HG02852 (cell line): ENCODE measurements at regions not wholly inside any gene's neighbourhood (a gene's known extent, or its start where the extent isn't known, plus 50 kb on each side); places are given as distances from the start of the nearest gene placed in this dataset.
A peak's percentile ranks its signal among the peaks of the same experiment; 100 is the strongest.

Source experiments
- ATAC-seq: cut with Tn5 transposase; IDR thresholded peaks from one replicate; pipeline ENCODE4 v1.9.1; 2021; ENCODE audit warnings: mild to moderate bottlenecking, moderate library complexity; ENCODE audit not compliant: unreplicated experiment

- no peak for ATAC-seq
Observed at GRCh38 chr13:107238262-107238981, 670.5 kb upstream of the ARGLU1 start.

DNA sequence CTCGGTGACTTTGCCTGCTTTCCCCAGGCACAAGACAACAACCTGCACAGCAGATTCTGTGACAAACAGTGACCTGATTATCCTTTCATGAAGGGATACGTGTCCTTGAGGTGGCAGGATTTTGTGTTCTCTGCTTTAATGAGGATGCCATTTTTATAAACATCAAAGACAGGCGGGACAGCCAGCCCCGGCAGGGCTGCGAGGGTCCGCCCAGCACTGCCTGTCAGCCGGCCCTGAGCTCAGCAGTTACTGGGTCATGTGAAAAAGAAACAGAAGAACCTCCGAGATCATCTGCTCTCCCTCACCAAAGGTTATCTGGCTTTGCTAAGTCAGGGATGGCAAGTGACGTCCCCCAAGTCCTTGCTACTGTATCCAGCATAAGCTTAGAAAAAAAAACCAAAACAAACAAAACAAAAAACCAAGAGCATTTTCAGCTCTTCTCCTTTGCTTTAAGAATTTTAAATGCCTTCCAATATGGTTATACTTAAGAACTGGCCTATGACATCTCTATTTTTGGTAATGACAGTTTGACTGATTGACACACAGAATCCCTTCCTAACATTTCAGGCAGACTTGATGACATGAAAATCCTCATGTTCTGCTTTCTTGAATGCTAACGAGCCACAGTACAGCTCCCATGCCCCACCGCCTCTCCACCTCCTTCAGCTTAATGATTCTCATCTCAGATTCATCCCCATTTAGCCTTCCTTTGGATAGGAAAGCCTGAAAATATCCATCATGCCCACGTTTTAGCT lies 666.6 kb upstream of the ARGLU1 start:
- no peak for ATAC-seq

DNA sequence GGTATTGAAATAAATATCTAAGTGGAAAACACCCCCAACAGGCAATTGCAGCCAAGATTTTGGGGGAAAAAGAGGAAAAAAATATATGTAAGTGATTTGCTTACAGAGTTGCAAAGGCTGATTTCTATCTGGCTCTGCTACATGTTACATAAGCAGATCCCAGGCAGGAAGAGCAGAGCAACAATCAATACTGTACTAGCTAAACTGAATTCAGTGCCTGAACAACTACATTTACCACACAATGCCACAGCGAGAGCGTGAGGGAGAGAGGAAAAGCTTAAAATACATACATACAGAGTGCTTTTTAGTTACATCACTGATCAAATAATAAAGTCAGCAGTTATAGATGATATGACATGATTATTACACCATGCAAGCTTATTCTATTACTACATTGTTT lies 665.6 kb upstream of the ARGLU1 start:
- no peak for ATAC-seq

DNA sequence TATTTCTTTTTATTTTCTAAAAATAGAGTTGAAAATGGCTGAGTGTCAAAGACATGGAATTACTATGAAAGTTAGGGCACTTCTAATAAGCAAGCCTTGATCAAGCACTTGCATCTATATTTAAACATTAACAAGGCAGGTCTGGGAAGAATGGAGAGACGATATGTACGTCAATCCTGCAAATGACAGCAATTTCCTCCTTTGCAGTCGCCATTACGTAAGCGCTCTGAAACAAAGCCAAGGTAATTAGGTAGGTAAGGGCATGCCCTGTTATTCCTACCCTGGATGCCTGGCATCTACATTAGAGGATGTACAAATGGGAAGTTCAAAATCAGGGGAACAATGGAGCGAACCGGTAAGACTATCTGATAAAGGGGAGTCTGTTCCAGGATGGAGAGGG lies 664.0 kb upstream of the ARGLU1 start:
- ATAC-seq = no peak

- no peak for ATAC-seq
Observed at GRCh38 chr13:107223867-107224266, 655.9 kb upstream of the ARGLU1 start.

GRCh38 chr13:107222597-107222996 lies 654.7 kb upstream of the ARGLU1 start:
- ATAC-seq = no peak

GRCh38 chr13:107220245-107220644 lies 652.3 kb upstream of the ARGLU1 start:
- ATAC-seq = no peak

DNA sequence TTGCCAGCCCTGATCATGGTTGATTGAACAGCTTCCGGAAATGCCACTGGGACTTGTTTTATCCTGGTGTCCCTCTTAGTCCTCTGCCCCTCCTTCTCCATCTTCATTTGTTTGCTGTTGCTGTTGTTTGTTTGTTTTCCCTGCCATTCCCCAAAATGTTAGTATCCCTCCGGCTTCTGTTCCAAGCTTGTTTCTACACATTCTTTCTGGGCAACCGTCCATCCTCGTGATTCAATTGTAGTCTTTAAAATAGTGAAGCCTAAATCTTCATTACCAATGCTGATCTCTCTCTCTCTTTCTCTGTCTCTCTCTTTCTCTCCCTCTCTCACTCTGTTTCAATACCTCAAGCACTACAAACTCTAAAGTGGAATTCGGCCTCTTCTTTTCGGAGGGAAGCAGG lies 649.3 kb upstream of the ARGLU1 start:
- no peak for ATAC-seq

GRCh38 chr13:107216046-107216755 lies 648.3 kb upstream of the ARGLU1 start:
- no peak for ATAC-seq

GRCh38 chr13:107211073-107211472 lies 643.1 kb upstream of the ARGLU1 start:
- ATAC-seq = peak; percentile 98

- ATAC-seq = no peak
Observed at GRCh38 chr13:107210723-107211030, 642.7 kb upstream of the ARGLU1 start.

DNA sequence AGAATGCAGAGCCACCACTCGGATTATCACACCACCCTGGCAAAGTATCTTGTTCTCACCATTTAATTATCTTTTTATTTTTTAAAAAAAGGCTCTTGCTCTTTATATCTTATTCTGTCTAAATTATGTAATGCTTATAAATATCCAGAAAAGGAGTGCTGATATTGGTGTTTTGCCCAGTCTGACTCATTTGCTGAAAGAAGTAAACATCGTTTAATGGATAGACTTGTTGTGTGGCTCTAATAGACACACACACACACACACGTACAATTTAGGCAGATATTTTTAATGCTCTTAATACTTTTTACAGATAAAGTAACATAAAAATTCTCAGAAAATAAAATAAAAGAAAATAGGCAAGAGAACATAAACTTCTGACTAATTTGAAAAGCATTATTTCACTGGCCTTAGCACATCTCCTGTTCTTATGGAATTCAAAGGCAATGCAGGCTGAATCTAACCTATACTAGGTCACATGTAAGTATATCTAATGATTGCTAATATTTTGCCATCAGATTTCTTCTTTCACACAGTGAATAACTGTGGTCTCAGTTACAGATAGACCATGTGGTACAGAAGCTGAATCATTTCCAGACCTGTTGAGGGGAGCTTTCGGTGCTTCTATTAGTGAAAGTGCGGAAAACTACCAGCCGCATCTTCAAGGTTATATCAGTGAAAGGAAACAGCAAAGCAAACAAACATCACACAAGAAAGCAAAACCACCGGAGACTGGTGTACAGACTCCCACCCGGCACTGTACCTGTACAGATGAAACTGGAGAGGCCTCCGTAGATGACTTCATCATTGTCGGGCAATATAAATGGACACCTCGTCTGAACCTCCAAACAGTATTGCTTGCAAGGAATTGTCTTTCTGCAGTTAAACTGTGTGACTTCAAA lies 642.1 kb upstream of the ARGLU1 start:
- no peak for ATAC-seq

DNA sequence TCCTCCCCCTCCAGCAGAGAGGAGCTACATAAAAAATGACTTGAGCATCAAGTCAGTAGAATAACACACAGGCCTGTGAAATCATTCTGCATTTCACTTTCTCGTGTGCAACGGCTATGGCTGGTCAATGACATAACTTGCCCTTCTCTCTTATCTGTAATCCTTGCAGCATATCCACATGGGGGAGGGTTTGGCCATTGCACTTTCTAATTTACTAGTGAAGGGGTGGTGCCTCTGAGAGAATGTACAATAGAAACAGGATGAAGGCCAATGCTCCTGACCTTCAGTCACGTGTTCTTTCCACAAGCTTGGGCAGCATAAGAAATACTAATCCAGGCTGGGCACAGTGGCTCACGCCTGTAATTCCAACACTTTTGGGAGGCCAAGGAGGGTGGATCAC lies 641.0 kb upstream of the ARGLU1 start:
- no peak for ATAC-seq

DNA sequence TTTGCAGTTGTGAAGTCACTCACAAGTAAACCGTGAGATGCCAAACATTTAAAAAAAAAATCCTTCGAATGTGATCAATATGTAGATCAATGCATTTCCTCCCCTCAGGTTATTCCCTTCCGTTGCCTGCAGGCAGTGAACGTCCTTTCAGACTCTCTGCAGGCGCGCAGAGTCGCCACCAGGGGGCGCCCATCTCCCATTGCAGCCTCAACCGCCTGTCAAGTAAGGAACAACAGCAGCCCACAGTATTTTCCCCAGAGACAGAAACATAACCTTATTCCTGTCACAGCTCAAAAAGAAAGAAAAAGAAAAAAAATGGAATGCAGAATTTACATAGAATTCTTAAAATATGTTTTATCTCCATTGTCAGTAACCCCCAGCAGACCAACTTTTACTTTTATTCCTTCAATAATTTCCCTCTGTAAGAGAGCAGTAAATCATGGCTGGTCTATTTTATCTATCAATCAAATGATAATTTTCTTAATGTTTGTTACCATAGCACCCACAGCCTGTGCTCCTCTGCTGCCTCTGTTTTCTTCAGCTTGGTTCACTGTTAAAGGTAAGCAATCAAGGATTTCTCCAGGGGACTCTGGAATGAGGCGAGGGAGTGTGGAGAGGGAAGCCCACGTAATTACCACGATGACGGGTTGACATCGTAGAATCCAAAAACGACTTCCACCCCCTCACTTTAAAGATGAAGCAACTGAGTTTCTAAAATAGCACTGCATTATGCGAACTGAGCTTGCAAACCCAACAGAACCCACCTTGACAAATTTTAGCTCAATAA lies 637.6 kb upstream of the ARGLU1 start:
- ATAC-seq = peak; percentile 97

- no peak for ATAC-seq
Observed at GRCh38 chr13:107203146-107203847, 635.4 kb upstream of the ARGLU1 start.

- no peak for ATAC-seq
Observed at GRCh38 chr13:107202371-107203023, 634.6 kb upstream of the ARGLU1 start.

DNA sequence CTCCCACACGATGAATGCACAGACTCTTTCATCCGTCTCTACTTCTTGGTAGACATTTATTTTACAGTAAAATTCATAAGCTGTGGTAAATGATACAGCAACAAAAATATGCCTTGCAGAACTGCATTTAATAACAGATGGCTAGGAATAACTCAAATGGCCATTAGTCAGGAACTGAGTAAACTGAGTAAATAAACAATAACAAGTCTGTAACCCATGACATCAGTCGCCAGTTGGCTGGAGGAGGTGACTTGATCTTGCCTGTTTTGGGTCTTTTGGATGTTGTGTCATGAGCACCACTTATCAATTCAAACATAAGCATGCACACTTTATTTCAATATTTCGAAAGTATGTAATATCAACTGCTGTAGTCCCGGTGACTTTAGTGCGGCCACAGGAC lies 632.6 kb upstream of the ARGLU1 start:
- ATAC-seq = no peak

- ATAC-seq = no peak
Observed at GRCh38 chr13:107192289-107192688, 624.4 kb upstream of the ARGLU1 start.

GRCh38 chr13:107190065-107190464 lies 622.1 kb upstream of the ARGLU1 start:
- ATAC-seq = no peak
